Gastroesophageal sphincter (tissue), 3 donors: ENCODE measurements at regions not wholly inside any gene's neighbourhood (a gene's known extent, or its start where the extent isn't known, plus 50 kb on each side); places are given as distances from the start of the nearest gene placed in this dataset.

Experiments used
- CTCF ChIP-seq, 4 experiments: fragments of 200-600 bp in 2 of 4; fragments of 450-650 bp in 2 of 4; sonication (generic) in 1 of 4; IDR thresholded peaks; one replicate each; pipeline ENCODE4 v1.5.1; 2017 to 2019; ENCODE audit warnings: antibody characterized with exemption in 4 of 4, mild to moderate bottlenecking in 2 of 4, moderate library complexity in 2 of 4
- EP300 ChIP-seq: sonication (generic); formaldehyde crosslinking; IDR thresholded peaks from one replicate; pipeline ENCODE4 v1.6.1; 2017; ENCODE audit warnings: antibody characterized with exemption, mild to moderate bottlenecking
- POLR2A ChIP-seq, 2 donors: fragments of 450-650 bp; IDR thresholded peaks; one replicate each; pipeline ENCODE4 v1.6.1; 2017; ENCODE audit warnings: antibody characterized with exemption in 2 of 2, mild to moderate bottlenecking in 2 of 2, moderate library complexity in 1 of 2
- POLR2AphosphoS5 ChIP-seq: sonication (generic); formaldehyde crosslinking; IDR thresholded peaks from one replicate; pipeline ENCODE4 v1.6.1; 2017; ENCODE audit warnings: antibody characterized with exemption

DNA sequence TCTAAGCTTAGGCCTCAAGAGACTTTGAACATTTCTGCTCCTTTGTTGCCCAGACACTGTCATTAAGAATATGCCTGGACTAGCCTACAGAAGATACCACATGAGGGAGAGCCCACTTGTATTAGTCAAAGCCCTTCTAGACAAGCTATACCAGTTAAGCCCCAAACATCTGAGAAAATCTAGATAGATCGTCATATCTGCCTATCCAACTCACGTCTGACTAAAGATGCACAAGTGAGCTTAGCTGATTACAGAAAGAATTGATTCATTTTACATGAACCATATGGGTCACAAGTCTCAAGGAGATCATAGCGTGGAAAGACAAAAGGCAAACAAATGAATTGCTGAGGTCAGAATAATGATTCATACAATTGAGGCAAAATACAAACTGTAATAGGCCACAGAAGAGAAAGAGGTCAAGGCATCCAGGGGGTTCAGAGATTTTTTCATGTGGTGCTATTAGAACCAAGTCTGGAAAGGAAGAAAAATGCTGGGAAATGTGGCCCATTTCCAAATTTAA, 1155.5 kb upstream of the TENM4 start:
- TF ChIP-seq POLR2AphosphoS5 (no peak), CTCF (IDR thresholded peaks at IDR 0.05) (no peak), EP300 (no peak), POLR2A (IDR thresholded peaks at IDR 0.05) (no peak)
